ENCODE measurements at regions not wholly inside any gene's neighbourhood (a gene's known extent, or its start where the extent isn't known, plus 50 kb on each side); places are given as distances from the start of the nearest gene placed in this dataset.

GRCh38 chr7:24036033-24036412, 248.0 kb upstream of the NPY start:
- no peak for TF ChIP-seq CTCF (IDR thresholded peaks at IDR 0.05)

GRCh38 chr7:24038993-24039392, 245.0 kb upstream of the NPY start:
- TF ChIP-seq CTCF (IDR thresholded peaks at IDR 0.05) = no peak

- no peak for TF ChIP-seq CTCF (IDR thresholded peaks at IDR 0.05)
Observed at GRCh38 chr7:24039991-24040624, 243.9 kb upstream of the NPY start.

- no peak for TF ChIP-seq CTCF (IDR thresholded peaks at IDR 0.05)
Observed at GRCh38 chr7:24042028-24042427, 242.0 kb upstream of the NPY start.

GRCh38 chr7:24049296-24049695, 234.7 kb upstream of the NPY start:
- TF ChIP-seq CTCF (IDR thresholded peaks at IDR 0.05) = no peak

DNA sequence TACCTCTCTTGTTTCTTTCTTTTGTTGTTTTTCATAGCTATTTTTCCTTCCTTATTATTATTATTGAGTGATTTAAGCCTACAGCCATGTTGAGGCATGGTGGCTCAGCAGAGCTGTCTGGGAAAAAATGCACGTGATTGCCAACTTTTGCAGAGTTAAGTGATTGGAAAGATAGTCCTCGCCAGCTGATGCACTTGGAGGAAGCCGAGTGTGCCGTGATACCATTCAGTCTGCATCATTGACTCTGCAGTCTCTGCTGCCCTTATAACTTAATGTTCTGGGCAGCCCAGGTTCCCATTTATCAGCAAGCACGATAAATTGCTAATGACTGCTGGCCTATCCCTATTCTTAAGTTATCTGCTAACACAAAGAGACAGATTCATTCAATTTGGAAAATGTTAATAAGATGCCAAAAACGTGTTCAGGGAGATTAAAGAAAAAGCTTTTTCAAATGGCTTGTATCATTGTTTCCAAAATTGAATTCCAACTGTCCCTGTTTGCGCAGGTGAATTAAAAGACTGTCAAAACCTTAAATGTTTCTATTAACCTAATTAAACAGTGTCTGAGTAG, 232.9 kb upstream of the NPY start:
- TF ChIP-seq CTCF (IDR thresholded peaks at IDR 0.05) = no peak

DNA sequence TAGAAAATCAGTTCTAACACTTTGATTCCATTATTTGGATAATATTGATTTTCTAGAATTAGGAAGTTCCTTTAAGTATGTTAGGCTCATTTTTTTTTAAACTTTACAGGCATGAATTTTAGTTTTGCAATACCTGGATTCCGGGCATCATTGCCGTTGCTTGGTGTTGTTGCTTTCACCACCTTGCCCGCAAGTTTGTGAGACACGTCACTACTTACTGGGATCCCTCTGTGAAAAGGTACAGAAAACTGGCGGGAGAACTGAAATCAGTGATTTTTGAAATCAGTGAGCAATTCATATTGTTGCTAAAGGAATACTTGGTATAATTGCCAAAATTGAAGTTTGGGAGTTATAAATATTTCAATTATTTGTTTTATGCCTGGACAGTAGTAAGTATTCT, 232.3 kb upstream of the NPY start:
- no peak for TF ChIP-seq CTCF (IDR thresholded peaks at IDR 0.05)
